GM12875 (cell line): ENCODE measurements at regions not wholly inside any gene's neighbourhood (a gene's known extent, or its start where the extent isn't known, plus 50 kb on each side); places are given as distances from the start of the nearest gene placed in this dataset.

Experiments
- H3K4me3 ChIP-seq: one replicate; pipeline ENCODE4 v1.5.1; 2011; ENCODE audit warnings: low read depth, low read length, control low read depth
- TF ChIP-seq, protein P1 (sequence below): IDR thresholded peaks from 2 replicates; pipeline ENCODE4 v1.5.1; 2011; ENCODE audit warnings: low read depth, mild to moderate bottlenecking, control low read depth, inconsistent platforms, low read length, moderate library complexity, borderline replicate concordance; ENCODE audit not compliant: insufficient read depth

DNA sequence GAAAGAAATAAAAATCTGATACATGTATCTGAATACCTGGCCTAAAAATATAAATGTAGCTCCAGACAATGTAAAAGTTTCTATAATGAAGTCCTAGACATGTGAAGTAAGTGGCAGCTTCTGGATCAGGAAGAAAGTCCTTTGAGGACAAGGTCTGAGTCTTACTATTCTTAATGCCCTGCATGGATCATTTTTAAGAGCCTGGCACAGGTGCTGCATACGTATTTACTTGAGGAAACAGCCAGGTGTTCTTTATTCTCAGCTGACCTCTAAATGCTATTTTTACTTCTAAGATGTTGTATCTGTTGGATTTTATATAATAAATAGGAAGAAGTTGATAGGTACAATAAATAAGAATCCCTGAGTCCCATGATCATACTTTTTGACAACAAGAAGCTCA lies 750.0 kb upstream of the LUZP2 start:
- TF ChIP-seq, protein P1, sequence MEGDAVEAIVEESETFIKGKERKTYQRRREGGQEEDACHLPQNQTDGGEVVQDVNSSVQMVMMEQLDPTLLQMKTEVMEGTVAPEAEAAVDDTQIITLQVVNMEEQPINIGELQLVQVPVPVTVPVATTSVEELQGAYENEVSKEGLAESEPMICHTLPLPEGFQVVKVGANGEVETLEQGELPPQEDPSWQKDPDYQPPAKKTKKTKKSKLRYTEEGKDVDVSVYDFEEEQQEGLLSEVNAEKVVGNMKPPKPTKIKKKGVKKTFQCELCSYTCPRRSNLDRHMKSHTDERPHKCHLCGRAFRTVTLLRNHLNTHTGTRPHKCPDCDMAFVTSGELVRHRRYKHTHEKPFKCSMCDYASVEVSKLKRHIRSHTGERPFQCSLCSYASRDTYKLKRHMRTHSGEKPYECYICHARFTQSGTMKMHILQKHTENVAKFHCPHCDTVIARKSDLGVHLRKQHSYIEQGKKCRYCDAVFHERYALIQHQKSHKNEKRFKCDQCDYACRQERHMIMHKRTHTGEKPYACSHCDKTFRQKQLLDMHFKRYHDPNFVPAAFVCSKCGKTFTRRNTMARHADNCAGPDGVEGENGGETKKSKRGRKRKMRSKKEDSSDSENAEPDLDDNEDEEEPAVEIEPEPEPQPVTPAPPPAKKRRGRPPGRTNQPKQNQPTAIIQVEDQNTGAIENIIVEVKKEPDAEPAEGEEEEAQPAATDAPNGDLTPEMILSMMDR: no peak
- H3K4me3 ChIP-seq: no peak overlapping the region

DNA sequence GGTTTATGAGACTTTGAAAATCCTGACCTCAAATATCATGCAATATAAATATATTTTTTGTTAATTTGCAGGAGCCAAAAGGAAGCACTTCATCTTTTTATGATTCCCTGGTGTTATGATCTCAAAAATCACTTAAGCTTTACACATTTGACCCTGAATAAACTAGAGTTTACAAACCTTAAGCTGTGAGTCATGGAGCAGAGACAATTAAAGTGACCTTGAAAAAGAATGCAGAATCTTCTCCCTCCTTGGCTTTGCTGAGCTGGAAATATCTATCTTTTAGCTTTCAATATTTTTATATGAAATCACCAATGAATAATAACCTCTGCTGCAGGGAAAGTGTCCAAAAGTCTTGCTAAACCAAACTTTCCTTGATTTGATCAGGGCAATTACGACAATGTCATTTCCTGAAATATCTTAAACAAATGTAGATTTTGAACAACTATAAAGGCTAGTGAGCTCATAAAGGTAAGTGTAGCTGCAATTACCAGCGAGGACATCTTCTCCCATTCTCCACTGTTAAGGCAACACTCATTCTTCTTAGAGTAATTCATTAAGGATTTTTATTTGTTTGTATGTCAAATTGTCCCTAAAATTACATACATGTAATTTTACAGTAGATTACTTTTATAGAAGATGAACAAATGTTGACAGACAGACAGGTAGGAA lies 747.0 kb upstream of the LUZP2 start:
- TF ChIP-seq, protein P1: no peak
- no peak overlapping the region for H3K4me3 ChIP-seq

DNA sequence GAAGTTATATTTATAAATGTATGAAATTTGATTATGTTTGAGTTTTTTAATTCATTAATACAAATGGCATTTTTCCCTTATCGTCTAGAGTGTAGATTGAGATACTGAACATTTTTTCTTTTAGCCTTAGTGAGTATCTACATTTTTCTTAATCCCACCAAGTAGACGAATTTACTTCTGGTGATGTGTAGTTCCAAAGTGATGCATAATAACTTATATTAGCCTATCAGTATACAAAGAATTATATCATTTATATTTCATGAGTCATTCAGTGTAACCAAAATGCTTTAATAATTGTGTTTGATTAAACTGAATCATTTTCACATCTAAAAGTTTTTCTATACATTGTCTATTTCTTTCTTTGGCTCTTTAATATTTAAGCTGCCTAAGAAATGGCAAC lies 745.6 kb upstream of the LUZP2 start:
- TF ChIP-seq, protein P1: no peak
- no peak overlapping the region for H3K4me3 ChIP-seq

DNA sequence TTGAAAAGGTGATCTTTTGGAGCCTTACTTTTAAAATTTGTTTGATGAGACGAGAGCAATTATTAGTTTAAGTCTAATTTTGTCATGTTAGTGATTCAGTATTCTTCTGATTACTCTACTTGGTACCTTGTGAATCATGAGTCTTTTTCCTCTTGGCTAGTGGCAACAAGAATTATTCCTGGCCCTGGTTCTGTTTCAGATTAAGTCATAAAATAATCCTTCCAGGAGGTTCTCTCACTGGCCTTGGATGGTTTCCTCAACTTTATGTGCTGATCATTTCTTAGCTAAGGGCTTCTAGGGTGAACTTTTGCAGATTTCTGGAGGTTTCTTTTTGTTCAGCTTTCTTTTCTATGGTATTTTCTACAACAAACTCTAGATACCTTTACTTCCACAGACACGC lies 741.8 kb upstream of the LUZP2 start:
- TF ChIP-seq, protein P1: no peak
- no peak overlapping the region for H3K4me3 ChIP-seq

DNA sequence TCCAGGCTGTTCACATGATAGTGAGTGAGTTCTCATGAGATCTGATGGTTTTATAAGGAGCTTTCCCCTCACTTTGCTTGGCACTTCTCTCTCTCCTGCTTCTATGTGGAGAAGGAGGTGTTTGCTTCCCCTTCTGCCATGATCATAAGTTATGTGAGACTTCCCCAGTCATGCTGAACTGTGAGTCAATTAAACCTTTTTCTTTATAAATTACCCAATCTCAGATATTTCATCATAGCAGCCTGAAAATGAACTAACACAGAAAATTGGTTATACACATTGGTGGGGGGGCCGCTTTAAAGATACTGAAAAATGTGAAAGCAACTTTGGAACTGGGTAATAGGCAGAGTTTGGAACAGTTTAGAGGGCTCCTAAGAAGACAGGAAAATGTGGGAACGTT lies 741.1 kb upstream of the LUZP2 start:
- TF ChIP-seq, protein P1: no peak
- no peak overlapping the region for H3K4me3 ChIP-seq

DNA sequence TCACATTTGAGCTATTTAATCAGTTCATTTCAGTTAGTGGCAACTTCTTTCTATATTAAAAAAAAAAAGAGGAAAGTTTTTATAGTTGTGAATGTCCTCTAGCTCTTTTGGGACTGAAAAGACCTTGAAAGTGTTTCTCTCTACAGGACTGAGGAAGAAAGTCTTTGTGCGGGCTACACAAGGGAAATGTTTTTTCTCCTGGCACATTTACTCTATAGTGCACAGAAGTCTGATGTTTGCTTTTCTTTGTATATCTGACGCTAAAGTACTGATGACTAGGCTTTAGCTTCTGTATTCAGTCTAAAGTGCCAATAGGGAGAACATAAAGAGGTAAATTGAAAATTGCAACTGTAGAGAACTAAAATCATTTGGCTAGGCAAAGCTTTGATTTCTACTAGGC lies 737.4 kb upstream of the LUZP2 start:
- TF ChIP-seq, protein P1: no peak
- no peak overlapping the region for H3K4me3 ChIP-seq

DNA sequence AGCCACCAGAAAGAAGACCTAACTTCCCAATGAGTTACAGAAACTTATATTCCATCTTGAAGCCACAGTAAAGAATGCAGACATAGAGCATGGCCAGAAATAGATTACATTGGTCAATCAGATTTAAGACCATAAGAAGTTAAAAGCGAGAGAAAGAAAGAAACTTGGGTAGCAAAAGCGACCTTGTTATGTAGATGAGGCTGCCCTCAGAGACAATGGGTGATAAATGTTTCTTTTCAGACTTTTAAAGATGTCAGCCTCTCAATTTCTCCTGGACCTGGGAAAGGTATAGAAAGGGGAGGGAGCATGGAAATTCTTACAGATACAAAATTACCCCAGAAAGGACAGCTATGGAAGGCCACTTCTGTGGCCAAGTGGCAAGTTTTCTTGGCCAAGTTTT lies 732.6 kb upstream of the LUZP2 start:
- TF ChIP-seq, protein P1: no peak

More for the DNA sequence above, 732.6 kb upstream of the LUZP2 start:
- H3K4me3 ChIP-seq: no peak overlapping the region
